GM18517 (cell line): ENCODE measurements at regions not wholly inside any gene's neighbourhood (a gene's known extent, or its start where the extent isn't known, plus 50 kb on each side); places are given as distances from the start of the nearest gene placed in this dataset.

Experiments
- ATAC-seq: cut with Tn5 transposase; IDR thresholded peaks from one replicate; pipeline ENCODE4 v1.9.1; 2021; ENCODE audit warnings: mild to moderate bottlenecking, moderate library complexity; ENCODE audit not compliant: unreplicated experiment

DNA sequence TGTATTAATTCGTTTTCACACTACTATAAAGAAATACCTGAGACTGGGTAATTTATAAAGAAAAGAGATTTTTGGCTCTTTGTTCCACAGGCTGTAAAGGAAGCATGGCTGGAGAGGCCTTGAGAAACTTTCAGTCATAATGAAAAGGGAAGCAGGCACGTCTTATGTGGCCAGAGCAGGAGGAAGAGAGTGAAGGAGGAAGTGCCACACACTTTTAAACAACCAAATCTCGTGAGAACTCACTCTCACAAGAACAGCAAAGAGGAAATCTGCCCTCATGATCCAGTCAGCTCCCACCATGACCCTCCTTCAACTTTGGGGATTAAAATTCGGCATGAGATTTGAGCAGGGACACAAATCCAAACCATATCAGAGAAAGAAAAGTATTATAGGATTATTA lies 1255.9 kb upstream of the MIR17HG start:
- no peak for ATAC-seq

GRCh38 chr13:90094357-90094756 lies 1253.1 kb upstream of the MIR17HG start:
- ATAC-seq: no peak

- ATAC-seq: no peak
These were observed 1248.9 kb upstream of the MIR17HG start for GRCh38 chr13:90098577-90098976.

DNA sequence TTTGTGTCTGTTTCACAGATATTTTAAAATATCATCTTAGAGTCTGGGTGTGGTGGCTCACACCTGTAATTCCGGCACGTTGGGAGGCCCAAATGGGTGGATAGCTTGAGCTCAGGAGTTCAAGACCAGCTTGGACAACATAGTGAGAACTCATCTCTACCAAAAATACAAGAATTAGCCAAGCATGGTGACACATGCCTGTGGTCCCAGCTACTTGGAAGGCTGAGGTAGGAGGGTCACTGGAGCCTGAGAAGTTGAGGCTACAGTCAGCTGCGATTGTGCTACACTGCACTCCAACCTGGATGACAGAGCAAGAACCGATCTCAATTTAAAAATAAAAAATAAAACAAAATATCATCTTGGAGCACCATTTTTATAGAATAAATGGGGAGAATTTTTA lies 1247.6 kb upstream of the MIR17HG start:
- no peak for ATAC-seq

GRCh38 chr13:90103099-90103784 lies 1244.2 kb upstream of the MIR17HG start:
- no peak for ATAC-seq

- ATAC-seq: no peak
These were observed 1242.7 kb upstream of the MIR17HG start for GRCh38 chr13:90104764-90105163.

GRCh38 chr13:90105276-90105675 lies 1242.2 kb upstream of the MIR17HG start:
- no peak for ATAC-seq

GRCh38 chr13:90105849-90106496 lies 1241.5 kb upstream of the MIR17HG start:
- no peak for ATAC-seq

GRCh38 chr13:90107661-90108060 lies 1239.8 kb upstream of the MIR17HG start:
- ATAC-seq: no peak

GRCh38 chr13:90108547-90108946 lies 1238.9 kb upstream of the MIR17HG start:
- ATAC-seq: no peak

DNA sequence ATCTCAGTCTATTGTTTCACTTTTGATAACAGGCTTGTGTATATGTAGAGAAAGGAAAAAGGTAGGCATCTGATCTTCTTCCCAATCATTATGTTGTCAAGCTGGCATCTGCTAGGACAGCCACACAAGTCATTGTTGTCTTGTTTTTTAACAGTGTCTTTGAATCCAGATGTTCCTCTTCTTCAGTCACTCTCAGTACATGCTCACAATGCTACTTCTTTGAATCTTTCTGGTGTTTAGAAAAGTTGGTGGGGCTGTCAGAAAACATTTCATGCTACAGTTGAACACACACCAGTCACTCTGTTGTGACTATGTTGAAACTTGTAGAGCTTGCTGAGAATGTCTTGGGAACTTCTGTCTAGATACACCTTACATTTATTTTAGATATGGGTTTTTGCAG lies 1231.4 kb upstream of the MIR17HG start:
- no peak for ATAC-seq

DNA sequence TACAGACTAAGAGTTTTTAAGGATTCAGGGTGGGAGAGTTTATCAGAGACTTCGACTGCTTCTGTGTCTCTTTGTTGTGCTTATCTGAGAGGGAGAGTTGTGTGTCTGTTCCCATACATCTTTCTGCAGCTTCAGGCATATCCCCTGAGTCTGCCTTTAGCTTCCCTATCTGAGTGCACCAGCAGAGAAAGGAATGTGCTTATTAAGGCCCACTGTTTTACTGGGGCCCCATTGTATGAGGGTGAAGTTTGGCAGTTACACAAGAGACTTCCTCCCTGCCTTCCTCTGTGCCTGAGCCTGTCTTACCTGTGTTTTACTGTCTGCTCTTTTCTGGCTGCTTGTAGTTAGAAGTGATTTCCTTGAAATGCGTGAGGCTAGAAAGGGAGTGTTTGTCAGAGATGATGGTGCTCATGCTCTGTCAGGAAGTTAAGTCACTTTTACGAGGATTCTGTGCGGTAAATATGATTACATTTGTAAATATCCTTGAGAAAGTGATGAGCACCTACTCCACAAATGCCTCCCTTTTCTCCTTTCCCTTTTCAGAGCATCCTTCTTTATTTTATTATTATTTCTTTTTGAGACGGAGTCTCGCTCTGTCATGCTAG lies 1228.9 kb upstream of the MIR17HG start:
- ATAC-seq: no peak

- no peak for ATAC-seq
These were observed 1227.5 kb upstream of the MIR17HG start for GRCh38 chr13:90120026-90120425.

DNA sequence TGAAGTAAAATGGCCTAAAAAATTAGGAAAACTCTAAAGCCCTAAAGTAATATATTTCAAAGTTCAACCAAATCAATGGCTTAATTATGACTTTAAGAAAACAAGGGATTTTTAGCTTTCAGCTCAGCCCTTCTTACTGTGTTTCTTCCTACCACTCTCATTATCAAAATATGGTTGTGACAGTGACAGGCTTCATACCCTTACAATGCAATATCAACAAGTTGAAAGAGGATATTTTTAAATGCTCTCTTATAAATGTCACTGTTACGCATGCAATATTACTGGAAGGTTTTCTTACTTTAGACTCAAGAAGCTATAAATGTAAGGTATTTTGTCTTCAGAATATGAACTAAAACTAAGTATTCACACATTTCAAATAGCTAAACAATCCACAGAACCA lies 1225.7 kb upstream of the MIR17HG start:
- ATAC-seq: no peak

DNA sequence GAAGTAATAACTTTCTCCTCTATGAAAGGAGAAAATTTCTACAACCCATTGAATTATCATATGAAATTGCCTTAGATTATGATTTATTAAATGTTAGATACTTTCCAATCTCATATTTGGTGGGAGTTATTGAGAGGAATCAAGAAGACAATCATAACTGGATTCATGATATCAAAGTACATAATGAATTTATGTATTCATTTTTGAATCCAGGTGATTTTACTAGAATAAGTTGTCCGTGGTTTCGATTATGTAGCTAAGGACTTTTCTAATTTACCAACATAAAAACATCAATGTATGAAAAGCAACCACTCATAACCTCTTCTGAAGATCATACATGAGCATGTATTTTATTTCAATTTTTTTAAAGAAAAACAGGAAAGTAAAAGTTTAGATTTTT lies 1225.0 kb upstream of the MIR17HG start:
- ATAC-seq: no peak

DNA sequence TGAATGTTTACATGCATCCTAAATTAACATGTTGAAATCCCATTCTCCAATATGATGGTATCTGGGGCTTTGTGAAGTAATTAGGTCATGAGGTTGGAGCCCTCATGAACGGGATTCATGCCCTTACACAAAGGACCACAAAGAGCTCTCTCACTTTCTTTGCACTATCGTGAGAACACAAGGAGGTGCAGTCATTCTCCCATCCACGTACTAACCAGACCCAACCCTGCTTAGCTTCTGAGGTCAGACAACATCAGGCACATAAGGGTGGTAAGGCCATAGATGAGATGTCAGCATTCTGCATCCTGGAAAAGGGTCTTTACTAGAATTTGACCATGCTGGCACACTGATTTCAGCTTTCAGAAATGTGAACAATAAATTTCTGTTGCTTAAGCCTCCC lies 1211.9 kb upstream of the MIR17HG start:
- no peak for ATAC-seq

- no peak for ATAC-seq
These were observed 1205.2 kb upstream of the MIR17HG start for GRCh38 chr13:90142251-90142650.

GRCh38 chr13:90154311-90154960 lies 1193.1 kb upstream of the MIR17HG start:
- no peak for ATAC-seq

- ATAC-seq: no peak
These were observed 1191.1 kb upstream of the MIR17HG start for GRCh38 chr13:90156390-90156789.

DNA sequence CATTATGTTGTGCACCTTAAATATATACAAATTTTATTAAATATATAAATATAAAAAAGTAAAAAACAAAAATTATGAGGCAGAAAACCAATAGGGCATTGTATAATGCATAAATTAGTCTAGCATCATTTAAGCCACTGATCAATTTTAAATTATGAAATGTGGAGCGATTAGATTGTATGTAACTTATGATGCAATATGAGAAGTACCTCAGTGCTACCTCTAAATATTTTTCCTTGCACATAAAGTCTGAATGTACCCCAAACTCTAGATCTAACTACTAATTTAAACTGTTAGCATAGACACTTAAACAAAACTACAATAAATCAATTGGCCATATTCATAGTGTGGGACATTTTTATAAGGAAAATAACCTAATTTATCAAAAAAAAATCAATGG lies 1178.5 kb upstream of the MIR17HG start:
- no peak for ATAC-seq

GRCh38 chr13:90170208-90170607 lies 1177.3 kb upstream of the MIR17HG start:
- ATAC-seq: no peak

GRCh38 chr13:90171649-90172048 lies 1175.8 kb upstream of the MIR17HG start:
- ATAC-seq: no peak
